AG09319 (cell line): ENCODE measurements at regions not wholly inside any gene's neighbourhood (a gene's known extent, or its start where the extent isn't known, plus 50 kb on each side); places are given as distances from the start of the nearest gene placed in this dataset.

ENCODE experiments used
- DNase-seq: peaks from one replicate; pipeline ENCODE4 v3.0.0-alpha.2; 2010; ENCODE audit warnings: low read depth; ENCODE audit errors: extremely low read depth
- CTCF ChIP-seq: IDR thresholded peaks from 2 replicates; pipeline ENCODE4 v1.5.1; 2011; ENCODE audit warnings: low read depth, mild to moderate bottlenecking, inconsistent platforms, low read length, moderate library complexity

- TF ChIP-seq CTCF, result no peak
- no peak for DNase-seq
Measured at GRCh38 chr3:159807137-159808040, 181.2 kb upstream of the IL12A start.

DNA sequence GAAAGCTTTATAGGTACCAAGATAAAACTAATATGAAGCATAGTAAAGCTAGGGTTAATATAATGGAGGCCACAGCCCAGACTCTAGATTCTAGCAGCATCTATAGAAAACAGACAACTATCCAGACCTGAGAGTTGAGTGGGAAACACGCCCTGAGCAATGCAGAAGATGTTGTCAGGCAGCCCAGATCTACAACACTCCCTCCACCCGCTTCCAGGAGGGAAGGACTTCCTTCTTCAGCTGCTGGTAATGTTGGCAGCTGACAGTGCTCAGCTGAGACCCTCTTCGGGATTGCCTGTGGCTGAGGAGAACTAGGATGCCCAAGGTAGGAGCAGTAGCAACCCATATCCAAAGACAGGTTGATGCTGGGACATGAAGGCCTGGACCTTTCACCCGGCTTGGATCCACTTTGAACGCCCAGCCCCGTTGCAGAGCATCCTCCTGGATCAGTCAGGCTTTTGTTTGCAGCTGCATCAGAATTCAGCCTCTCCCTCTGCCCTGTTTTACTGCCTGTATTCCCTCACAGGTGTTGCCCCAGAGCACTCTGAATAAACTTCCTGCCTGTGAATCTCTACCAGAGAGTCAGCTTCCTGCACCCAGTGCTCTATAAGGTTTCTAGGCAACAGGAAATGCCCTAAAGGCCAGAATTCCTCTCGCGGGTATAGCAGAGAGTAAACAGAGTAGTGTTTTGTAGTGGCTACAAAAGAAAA is 174.7 kb upstream of the IL12A start:
- DNase-seq, result no peak
- no peak for TF ChIP-seq CTCF

DNA sequence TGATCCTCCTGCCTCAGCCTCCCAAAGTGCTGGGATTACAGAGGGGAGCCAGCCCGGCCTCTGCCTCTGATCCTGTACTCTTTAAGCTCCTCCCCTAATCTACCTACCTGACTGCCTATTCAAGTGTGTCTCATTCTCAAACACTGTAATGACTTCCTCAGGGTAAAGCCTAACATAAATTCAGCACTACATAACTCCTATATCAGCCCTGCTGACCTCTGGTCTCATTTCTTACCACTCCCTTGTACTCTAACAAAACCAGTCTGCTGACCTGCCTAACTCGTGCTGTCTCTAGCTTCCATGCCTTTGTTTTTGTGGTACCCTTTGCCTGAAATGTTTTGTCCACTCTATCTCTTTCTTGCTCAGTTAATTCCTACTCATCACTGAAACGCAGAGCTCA is 172.1 kb upstream of the IL12A start:
- no peak for TF ChIP-seq CTCF
- no peak for DNase-seq

DNA sequence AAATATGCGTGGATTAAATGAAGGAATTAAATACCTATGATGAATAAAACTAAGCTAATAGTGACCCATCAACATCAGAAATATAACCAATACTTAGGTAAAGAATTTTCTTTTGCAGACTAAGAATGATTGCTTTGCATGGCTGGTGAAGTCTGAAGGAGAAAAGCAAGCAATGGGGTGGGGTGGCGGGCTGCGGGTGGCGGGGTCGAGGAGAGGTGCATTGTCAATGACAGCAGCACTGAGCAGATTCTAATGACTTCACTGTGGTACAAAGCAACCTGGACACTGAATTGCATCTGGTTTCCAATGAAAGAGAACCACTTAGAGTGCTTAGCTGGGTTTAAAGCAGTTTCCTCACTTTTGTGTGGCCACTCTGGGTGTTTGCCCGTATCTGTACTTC is 171.5 kb upstream of the IL12A start:
- no peak for TF ChIP-seq CTCF
- DNase-seq, result no peak

DNA sequence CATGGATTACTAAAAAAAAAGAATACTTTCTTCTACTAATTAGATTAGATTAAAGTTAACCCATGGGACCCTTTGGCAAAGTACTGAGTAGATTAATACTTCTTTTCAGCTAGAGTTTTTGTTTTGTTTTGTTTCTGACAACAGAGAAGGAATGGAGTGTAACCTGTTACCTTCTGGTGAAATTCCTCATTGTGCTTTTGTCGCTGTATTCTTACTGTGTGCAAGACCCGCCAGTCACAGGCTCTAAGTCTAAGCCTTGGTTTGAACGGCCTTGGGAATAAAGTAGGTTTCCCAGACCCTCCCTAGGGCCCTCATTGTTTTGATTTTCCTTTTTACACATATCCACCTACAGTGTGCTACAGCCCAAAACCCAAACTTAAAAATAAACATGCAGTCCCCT is 171.1 kb upstream of the IL12A start:
- no peak for DNase-seq
- no peak for TF ChIP-seq CTCF

DNA sequence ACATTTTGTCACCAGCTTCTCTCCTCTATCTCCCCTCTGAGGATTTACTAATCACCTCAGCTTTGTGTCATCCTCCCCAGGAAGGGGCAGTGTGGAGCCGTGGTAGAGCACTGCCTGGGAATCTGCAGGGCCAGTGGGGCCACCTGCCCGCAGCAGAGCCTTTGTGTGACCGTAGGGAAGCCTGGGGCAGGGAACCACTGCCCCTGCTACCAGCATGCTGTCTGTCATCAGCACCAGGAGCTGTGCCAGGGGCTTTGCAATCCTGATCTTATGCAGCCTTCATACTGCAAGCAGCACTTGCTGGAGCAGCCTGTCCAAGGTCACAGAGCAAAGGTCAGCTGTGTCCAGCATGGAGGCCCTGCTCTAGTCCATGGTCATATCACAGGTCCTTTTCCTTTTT is 170.2 kb upstream of the IL12A start:
- TF ChIP-seq CTCF, result no peak

GRCh38 chr3:159818997-159819500 is 169.6 kb upstream of the IL12A start:
- no peak for TF ChIP-seq CTCF
- DNase-seq, result no peak

More for the DNA sequence above, 170.2 kb upstream of the IL12A start:
- no peak for DNase-seq
